Rectal smooth muscle tissue (tissue), 1 donor: ENCODE measurements at regions not wholly inside any gene's neighbourhood (a gene's known extent, or its start where the extent isn't known, plus 50 kb on each side); places are given as distances from the start of the nearest gene placed in this dataset.

Experiments used
- H3K27ac ChIP-seq: one replicate; pipeline ENCODE4 v1.7.0; 2013; ENCODE audit warnings: low read depth, low read length, inconsistent platforms
- H3K27me3 ChIP-seq: one replicate; pipeline ENCODE4 v1.7.0; 2013; ENCODE audit warnings: low read length; ENCODE audit not compliant: control insufficient read depth, insufficient read depth
- H3K36me3 ChIP-seq: one replicate; pipeline ENCODE4 v1.7.0; 2013; ENCODE audit warnings: low read length; ENCODE audit not compliant: control insufficient read depth, insufficient read depth
- H3K4me1 ChIP-seq: one replicate; pipeline ENCODE4 v1.7.0; 2013; ENCODE audit warnings: low read length; ENCODE audit not compliant: control insufficient read depth, insufficient read depth
- H3K4me3 ChIP-seq: one replicate; pipeline ENCODE4 v1.7.0; 2013; ENCODE audit warnings: low read length
- H3K9ac ChIP-seq: one replicate; pipeline ENCODE4 v1.7.0; 2013; ENCODE audit warnings: low read length

DNA sequence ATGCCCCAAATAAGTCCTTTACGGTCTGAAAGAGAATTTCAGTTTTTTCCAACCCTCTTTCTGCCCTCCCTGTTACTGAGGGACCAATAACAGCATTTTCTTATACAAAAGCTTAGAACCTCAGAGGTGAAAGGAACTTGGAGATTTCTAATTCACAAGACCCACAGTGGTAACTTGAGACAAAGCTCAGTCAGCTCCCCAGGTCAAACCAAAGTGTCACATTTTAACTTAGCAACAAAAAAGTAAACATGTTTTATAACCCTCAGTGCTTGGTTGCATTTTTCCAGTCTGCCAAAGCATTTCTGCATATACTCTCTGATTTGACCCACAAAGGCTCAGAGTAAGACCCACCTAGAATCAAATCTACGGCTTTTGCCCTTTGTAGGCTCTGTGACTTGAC, 415.2 kb downstream of the VRK1 start:
- Histone ChIP-seq H3K27me3 (no peaks in the 10 kb centered on the region), H3K27ac (no peak overlapping the region), H3K9ac (no peak overlapping the region), H3K36me3 (no peaks in the 10 kb centered on the region), H3K4me1 (no peaks in the 10 kb centered on the region), H3K4me3 (no peak overlapping the region)

DNA sequence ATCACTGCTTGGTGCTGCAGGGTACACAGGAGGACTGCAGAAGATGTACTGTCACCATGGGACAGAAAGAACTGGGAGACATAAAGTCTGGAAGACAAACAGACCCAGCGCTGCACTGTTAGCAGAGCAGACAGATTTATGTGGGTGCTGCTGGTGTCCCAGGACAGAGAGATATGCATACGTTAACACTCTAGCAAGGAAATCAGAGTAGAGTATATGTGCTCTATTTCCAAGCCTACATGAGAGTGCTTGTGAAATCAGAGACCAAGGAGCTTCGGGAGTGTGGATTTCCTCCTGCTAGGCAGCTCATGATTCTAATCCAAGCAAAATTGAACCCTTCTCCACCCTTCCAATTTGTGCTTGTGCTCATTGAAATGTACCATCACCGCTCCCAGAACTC, 416.5 kb downstream of the VRK1 start:
- Histone ChIP-seq H3K9ac (no peak overlapping the region), H3K4me1 (no peaks in the 10 kb centered on the region), H3K4me3 (no peak overlapping the region), H3K27me3 (no peaks in the 10 kb centered on the region), H3K27ac (no peak overlapping the region), H3K36me3 (no peaks in the 10 kb centered on the region)

DNA sequence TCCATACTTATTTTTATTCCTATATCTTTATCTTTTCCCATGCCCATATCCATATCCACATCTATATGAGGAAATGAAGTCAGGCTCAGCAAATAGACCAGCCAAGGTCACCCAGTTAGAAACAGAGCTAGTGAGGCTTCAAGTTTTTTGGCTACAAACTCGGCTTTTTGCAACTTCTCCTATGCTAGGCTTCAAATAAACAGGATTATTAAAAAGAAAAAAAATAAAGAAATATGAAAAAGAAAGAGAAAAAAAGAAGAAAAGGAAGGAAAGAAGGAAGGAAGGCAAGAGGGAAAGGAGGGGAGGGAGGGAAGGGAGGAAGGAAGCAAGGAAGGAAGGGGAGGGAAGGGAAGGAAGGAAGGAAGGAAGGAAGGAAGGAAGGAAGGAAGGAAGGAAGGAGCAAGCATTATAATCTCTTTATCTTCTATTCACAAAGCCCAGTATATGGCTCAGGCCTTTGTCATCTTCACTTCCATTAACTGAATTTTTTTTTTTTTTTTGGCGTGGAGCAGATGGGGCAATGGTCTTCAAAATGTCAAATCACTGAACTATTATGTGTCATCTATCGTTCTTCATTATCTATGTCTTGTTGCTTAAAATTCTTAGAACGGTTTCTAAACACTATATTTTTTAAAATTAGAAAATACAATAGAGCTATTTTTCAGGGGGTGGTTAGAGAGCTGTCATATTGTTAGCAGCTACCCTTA, 418.2 kb downstream of the VRK1 start:
- Histone ChIP-seq H3K4me1 (no peaks in the 10 kb centered on the region), H3K4me3 (no peak overlapping the region), H3K36me3 (no peaks in the 10 kb centered on the region), H3K9ac (no peak overlapping the region), H3K27ac (no peak overlapping the region), H3K27me3 (peaks cover 2% of the 10 kb centered on the region)

DNA sequence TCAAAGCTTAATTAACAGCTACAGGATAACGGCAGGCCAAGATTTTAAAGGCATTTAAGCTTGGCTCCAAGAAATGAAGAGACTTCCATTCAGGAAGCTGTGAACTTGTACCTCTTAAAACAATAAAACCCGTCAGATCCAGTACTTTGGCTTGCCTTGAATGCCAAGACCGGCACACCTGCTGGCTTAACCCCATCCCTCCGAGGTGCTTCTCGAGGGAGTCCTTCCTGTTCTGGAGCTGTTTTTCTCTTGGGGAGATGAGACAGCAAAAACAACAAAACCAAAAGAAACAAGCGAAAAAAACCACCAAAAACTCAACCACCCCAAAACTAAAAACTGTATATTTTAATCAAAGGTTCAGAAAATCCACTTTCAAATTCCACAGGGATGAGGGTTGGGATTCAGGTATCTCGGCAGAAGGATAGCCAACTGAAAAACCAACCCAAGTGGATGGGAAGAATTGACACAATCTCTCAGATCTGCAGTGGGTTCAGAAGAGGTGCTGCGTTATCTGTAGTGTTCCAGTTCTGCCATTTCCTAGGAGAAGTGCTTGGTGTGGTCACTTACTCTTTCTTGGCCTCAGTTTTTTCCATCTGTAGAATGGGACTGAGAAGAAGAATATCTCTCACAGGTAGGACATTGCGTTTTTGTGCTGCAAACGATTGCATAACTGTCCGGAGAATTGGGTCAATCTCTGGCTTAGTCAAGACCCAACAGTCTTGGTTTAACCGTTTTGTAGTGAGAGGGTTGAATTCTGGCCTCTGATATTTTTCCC, 420.1 kb downstream of the VRK1 start:
- Histone ChIP-seq H3K9ac (no peak overlapping the region), H3K27me3 (peaks cover 2% of the 10 kb centered on the region), H3K36me3 (no peaks in the 10 kb centered on the region), H3K27ac (no peak overlapping the region), H3K4me3 (no peak overlapping the region), H3K4me1 (no peaks in the 10 kb centered on the region)

DNA sequence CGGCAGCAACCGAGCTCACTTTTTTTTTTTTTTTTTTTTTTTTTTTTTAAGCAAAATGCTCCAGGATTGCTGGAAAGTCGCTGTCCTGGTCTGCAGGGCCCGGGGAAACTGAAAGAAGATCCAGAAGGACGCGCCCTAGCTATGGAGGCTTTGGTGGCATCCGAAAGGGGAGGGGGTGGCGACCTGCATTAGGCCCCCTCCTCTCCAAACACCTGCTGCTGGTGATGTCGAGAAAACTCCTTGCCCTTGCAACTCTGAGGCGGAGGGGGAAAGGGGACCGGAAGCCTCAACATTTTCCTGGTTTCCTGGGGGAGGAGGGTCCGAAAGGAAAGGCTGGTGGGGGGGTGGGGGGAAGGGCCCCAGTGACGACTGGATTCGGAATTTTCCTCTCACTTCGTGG, 421.1 kb downstream of the VRK1 start:
- no peak overlapping the region for H3K9ac ChIP-seq
- H3K4me3 ChIP-seq: no peak overlapping the region

DNA sequence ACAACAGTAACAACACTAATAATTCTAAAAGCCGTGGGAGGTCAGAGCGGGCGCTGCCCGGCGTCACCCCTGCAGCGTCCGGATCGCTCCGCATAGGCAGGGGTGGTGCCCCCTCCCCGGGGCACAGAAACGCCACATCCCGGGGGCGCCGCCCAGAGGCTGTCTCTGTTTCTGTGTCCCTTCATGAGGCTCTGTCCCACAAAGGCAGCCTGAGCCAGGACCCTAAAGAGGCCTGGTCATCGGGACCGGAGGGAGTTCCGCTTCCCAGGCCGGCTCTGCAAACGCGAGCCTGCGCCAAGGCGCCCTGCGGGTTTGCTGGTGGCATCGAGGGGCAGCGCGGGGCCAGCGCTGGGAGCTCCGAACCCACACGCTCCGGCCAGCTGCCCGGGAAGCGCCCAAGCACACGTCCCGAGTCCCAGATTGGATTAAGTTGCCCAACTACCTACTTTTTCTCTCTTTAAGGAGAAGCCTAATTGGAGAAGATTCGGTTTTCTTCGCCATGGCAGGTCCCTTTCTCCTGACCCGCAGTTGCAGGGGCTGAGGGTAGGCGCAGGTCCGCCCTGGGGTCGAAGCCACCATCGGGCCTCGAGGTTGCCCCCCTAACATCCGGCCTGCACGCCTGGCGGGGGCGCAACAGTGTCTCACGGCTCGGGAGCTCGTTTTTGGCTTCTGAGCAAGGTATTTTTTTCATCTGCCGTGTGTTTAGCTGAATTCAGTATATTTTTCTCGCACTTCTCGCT, 421.7 kb downstream of the VRK1 start:
- Histone ChIP-seq H3K4me3 (peak overlapping the region; percentile 41), H3K27ac (no peak overlapping the region), H3K9ac (no peak overlapping the region), H3K36me3 (no peaks in the 10 kb centered on the region), H3K27me3 (peaks cover 2% of the 10 kb centered on the region), H3K4me1 (no peaks in the 10 kb centered on the region)

More for the DNA sequence above, 421.1 kb downstream of the VRK1 start:
- no peak overlapping the region for H3K27ac ChIP-seq
- H3K36me3 ChIP-seq: no peaks in the 10 kb centered on the region
- H3K27me3 ChIP-seq: peaks cover 2% of the 10 kb centered on the region
- no peaks in the 10 kb centered on the region for H3K4me1 ChIP-seq

DNA sequence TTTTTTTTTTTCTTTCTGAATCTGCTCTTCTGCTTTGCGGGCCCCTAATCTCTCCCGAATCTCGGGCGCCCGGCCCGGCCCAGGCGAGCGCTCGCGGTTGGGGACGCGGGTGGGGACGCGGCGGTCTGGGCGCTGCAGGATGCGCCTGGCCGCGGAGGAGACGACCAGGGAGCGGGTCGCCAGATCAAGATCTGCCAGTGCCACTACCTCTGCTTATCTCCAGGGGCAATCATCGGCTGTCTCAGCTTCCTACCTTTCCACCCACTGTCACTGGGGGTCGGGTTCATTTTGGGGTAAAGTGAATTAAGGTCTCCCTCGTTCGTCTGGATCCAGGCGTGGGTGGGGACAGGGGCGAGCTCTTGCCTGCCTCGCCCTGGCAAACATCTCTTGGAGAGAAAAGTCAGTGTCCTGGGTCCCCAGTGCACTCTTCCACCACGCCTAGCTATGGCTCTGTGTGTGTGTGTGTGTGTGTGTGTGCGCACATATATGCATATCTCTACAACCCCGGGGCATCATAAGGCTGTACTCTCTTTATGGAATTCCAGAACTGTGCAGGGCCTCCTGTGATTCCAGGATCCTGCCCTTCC, 422.3 kb downstream of the VRK1 start:
- no peaks in the 10 kb centered on the region for H3K4me1 ChIP-seq
- peaks cover 2% of the 10 kb centered on the region for H3K27me3 ChIP-seq
- no peaks in the 10 kb centered on the region for H3K36me3 ChIP-seq

DNA sequence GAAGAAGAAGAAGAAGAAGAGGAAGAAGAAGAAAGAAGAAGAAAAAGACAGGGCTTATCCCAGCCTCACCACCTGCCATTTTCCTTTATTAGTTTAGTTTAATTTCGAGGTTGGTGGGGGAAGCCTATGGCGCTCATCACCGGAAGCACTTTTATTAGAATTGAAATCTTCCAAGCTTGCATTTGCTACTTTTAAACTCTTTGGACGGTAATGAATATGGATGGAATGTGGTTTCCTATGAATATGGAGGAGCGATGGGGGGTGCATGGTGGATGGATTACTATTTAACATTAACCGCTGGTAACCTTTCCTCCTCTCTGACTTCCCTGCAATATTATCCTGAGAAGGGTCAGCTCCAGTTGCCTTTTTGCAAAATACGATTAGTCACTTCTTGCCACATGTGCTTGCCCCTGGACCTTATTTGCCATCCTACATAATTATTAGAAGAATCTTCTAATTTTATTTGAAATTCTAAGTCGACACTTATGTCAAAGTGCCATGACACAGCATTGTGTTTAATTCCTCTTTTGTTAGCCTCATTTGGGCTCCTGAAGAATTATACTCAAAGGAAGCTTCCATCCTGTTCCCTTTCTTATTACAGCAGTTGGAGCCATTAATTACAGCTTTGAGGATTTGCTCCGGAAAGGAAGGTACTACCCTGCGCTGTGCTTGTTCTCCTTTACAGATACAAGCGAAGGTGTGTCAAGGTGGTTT, 424.5 kb downstream of the VRK1 start:
- Histone ChIP-seq H3K27me3 (peaks cover 2% of the 10 kb centered on the region), H3K4me1 (no peaks in the 10 kb centered on the region)

More for the DNA sequence above, 422.3 kb downstream of the VRK1 start:
- Histone ChIP-seq H3K9ac (no peak overlapping the region), H3K4me3 (no peak overlapping the region), H3K27ac (no peak overlapping the region)

DNA sequence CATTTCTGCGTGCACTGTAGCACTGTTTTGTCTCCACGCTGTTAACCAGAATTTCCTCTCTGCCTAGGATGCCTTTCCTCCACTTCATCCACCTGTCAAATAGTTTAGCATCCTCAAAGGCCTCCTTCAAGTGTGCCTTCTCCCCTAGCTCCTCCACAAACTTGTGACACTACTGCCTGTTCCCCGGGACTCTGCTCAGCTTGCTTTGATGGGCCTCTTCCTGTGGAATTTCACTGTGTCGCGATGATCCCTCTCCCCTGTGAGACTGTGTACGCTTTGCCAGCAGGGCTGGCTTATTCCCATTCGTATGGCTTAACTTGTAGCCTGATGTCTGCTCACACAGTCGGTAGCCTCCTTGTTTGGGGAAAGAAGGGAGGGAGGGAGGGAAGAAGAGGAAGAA, 426.8 kb downstream of the VRK1 start:
- H3K27ac ChIP-seq: no peak overlapping the region
- no peaks in the 10 kb centered on the region for H3K36me3 ChIP-seq
- H3K4me1 ChIP-seq: no peaks in the 10 kb centered on the region
- no peak overlapping the region for H3K9ac ChIP-seq
- peaks cover 2% of the 10 kb centered on the region for H3K27me3 ChIP-seq
- H3K4me3 ChIP-seq: no peak overlapping the region

More for the DNA sequence above, 424.5 kb downstream of the VRK1 start:
- Histone ChIP-seq H3K4me3 (no peak overlapping the region), H3K27ac (no peak overlapping the region), H3K36me3 (no peaks in the 10 kb centered on the region), H3K9ac (no peak overlapping the region)

DNA sequence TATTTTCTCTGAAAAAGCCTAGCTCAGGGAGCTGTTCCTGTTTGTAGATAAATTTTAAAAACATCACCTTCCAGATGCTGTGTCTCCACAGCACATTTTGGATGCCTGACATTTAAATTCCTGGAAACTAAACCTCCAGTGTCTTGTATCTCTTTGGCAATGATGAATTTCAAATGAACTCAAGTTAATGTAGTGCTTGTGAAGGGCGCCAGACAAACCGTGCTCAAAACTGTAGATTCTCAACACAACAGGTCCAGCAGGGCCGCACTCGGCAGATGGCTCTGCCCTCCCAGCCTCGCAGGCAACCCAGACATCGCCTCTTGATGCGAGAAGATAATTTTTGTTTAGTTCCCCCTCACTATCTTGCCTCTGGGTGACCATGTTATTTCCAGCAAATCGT, 432.9 kb downstream of the VRK1 start:
- no peak overlapping the region for H3K27ac ChIP-seq
- no peak overlapping the region for H3K4me3 ChIP-seq
- H3K9ac ChIP-seq: no peak overlapping the region
- H3K27me3 ChIP-seq: no peaks in the 10 kb centered on the region
- H3K4me1 ChIP-seq: no peaks in the 10 kb centered on the region
- no peaks in the 10 kb centered on the region for H3K36me3 ChIP-seq

DNA sequence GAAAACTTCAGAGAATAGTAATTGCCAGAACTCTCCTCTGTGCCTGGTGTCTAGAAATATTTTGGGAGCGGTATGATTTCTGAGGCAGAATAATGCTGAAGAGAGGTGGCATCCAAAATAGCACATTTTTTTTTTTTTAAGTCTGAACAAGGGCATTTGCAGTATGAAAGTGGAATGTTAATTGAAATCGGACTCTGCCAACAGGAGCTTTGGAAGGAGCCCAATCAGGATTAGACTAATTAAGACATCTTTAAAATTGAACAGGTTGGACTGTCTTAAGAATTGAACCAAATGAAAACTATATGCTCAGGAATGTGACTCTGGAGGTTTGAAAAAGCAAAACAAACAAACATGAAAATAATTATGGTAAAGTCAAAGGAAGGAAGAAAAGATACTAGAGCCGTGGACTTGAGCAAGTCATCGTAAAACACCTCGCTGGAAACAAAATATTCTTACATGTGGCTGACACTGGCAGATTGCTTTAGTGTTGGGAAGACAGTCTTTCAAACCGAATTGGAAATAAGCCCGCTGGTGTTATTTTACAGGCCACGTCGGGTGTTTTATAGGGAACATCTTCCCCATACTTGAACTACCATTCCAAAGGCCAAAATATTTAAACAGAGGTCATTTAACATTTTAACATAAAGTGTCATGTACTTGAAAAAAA, 436.3 kb downstream of the VRK1 start:
- H3K4me1 ChIP-seq: no peaks in the 10 kb centered on the region
- H3K36me3 ChIP-seq: no peaks in the 10 kb centered on the region
- no peak overlapping the region for H3K27ac ChIP-seq
- H3K27me3 ChIP-seq: no peaks in the 10 kb centered on the region
- H3K4me3 ChIP-seq: no peak overlapping the region
- no peak overlapping the region for H3K9ac ChIP-seq
